ENCODE measurements at regions not wholly inside any gene's neighbourhood (a gene's known extent, or its start where the extent isn't known, plus 50 kb on each side); places are given as distances from the start of the nearest gene placed in this dataset.

DNA sequence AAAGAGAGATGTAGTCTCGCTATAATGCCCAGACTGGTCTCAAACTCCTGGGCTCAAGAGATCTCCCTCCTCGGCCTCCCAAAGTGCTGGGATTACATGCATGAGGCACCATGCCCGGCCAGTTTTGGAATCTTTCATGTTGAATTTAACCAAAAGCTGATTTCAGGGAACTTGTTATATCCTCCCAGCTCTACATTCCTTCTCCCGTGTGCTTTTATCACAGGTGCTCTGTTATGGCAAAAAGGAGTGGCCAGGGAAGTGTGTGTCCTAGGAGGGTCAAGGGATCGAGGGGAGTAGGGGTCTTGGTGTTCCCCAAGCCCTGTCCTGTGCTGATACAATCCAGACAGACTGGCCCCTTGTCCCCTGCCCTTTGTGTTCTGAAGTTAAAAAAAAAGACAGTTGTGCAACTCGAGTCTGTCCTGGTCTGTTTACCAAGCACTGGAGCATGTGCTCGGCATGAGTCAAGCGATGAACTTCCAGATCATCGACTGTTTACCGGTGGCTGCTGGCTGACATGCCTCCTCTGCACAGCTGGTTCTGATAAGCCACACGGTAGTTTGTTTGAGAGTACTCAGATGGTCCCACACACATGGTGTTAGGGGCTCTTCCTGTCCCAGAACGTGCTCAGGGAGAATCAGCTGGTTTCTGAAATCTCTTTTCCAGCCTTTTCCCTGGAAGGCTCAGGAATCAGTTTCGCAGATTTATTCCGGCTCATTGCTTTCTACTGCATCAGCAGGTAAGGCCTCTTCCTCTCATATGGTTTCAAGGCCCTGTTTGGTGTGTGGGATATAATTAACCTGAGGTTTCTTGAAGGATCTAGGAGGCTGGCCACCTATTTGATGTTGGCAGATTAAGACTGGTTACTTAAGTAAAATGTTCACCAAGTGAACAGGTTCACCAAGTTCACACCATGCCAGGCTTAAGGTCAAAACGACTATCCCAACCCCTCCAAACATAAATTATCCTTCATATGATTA, 52.6 kb upstream of the NAA20 start:
- FAIRE-seq (no peak), DNase-seq (ENCODE audit: insufficient read length) (no peak)
- TF ChIP-seq TAF1 (IDR thresholded peaks at IDR 0.05; ENCODE audit: borderline replicate concordance, low read depth, low read length) (no peak), POLR2AphosphoS5 (IDR thresholded peaks at IDR 0.05; ENCODE audit: low read depth, low read length) (no peak), POLR2A (IDR thresholded peaks at IDR 0.05; ENCODE audit: low read depth, low read length) (no peak)

GRCh38 chr20:19966840-19967239, 50.3 kb upstream of the NAA20 start:
- TF ChIP-seq TAF1 (IDR thresholded peaks at IDR 0.05; ENCODE audit: borderline replicate concordance, low read depth, low read length) (no peak), POLR2A (IDR thresholded peaks at IDR 0.05; ENCODE audit: low read depth, low read length) (no peak), POLR2AphosphoS5 (IDR thresholded peaks at IDR 0.05; ENCODE audit: low read depth, low read length) (no peak)
- FAIRE-seq (no peak), DNase-seq (ENCODE audit: insufficient read length) (no peak)
